NCI-H146 (cell line): ENCODE measurements at regions not wholly inside any gene's neighbourhood (a gene's known extent, or its start where the extent isn't known, plus 50 kb on each side); places are given as distances from the start of the nearest gene placed in this dataset.
"Not testable (repeated sequence)": the region's sequence is repeated elsewhere in the genome, so short reads cannot be mapped to it uniquely, and the experiment has no call there.

Experiments used
- DNase-seq: peaks from one replicate; lab custom pipeline; 2025; lab: John Stamatoyannopoulos, UW

GRCh38 chr22:48428631-48429371, 1398.9 kb downstream of the BRD1 start:
- no peak for DNase-seq

GRCh38 chr22:48427731-48428211, 1399.9 kb downstream of the BRD1 start:
- no peak for DNase-seq

- DNase-seq, result no peak
These were observed 1401.0 kb downstream of the BRD1 start for GRCh38 chr22:48426466-48427380.

- DNase-seq, result no peak
These were observed 1402.0 kb downstream of the BRD1 start for GRCh38 chr22:48425641-48426040.

GRCh38 chr22:48425091-48425506, 1402.6 kb downstream of the BRD1 start:
- DNase-seq, result no peak

- no peak for DNase-seq
These were observed 1403.0 kb downstream of the BRD1 start for GRCh38 chr22:48424661-48425060.

DNA sequence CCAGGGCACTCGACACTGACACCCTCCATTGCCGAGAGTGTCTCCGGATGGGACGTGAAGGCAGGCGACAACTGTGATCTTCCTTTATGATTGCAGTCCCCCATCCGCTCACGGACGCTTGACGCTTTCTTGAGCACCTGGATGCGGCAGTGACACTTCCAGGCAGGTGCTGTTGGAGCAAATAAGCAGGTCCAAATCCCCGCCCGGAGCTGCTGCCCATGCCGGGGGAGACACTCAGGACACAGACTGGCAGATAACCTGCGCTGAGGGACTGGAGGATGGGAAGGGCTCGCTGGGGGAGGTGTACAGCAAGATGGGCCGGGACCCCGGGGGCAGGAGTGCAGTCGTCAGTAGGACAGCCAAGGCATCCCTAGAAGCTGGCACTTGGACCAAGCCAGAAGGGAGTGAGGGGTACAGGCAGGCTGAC, 1403.5 kb downstream of the BRD1 start:
- no peak for DNase-seq

GRCh38 chr22:48423481-48423911, 1404.2 kb downstream of the BRD1 start:
- DNase-seq, result no peak

- DNase-seq, result no peak
These were observed 1404.7 kb downstream of the BRD1 start for GRCh38 chr22:48422900-48423480.

GRCh38 chr22:48418831-48419230, 1408.8 kb downstream of the BRD1 start:
- no peak for DNase-seq

- no peak for DNase-seq
These were observed 1410.2 kb downstream of the BRD1 start for GRCh38 chr22:48417225-48418070.

DNA sequence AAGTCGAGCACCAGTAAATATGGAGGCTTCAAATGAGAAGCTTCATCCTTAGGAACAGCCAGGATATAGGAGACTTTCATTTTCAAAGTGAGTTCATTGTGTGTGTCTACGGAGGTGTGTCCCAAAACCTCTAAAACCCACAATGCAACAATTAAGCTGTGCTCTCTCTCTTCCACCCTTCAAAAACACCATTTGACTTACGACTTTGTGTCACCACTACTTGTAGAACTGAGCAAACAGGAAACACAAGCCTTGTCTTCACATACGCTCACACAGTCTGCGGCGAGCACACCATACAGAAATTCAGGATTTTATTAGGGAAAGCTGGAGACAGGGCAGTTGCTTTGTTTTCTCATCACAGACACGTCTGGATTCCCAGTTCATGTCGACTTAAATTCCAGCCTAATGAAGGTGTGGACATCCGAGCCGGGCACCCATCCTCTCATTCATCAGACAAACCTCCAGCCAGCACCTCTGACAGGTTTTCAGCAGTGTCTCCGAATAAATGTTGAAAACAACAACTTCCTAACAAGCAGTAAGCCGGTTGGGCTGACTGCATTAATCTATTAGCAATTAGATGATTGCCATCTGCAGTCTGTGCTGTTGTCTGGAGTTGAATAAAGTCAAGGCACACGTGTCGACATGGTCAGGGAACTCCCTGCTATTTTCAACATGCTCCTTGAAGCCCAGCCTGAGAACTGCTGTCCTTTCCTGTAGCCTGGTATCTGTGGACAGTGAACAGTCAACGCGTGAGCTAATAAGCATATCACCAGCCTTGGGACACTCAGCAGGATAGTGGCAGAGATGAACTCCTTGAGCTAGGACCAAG, 1411.1 kb downstream of the BRD1 start:
- no peak for DNase-seq

DNA sequence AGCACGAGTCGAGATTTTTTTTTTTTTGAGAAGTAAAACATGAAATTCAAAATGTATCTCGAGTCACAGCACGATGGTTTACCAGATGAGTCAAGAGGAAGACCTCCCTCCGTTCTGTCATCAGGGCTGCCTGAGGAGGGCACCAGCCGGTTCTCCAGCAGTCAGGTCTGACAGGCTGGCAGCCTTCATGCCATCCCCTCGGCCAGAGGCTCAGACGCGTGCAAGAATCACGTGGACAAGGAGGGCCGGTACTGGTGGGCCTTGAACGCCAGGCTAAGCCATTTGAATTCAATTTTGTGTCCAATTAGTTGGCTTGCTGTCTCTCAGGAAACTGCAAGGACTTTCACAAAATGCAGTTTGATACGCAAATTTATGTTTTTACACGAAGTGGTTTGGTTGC, 1412.2 kb downstream of the BRD1 start:
- no peak for DNase-seq

GRCh38 chr22:48414651-48415050, 1413.0 kb downstream of the BRD1 start:
- DNase-seq, result no peak

- not testable (repeated sequence) for DNase-seq
These were observed 1414.7 kb downstream of the BRD1 start for GRCh38 chr22:48412931-48413330.

GRCh38 chr22:48410536-48410935, 1417.1 kb downstream of the BRD1 start:
- DNase-seq, result no peak

DNA sequence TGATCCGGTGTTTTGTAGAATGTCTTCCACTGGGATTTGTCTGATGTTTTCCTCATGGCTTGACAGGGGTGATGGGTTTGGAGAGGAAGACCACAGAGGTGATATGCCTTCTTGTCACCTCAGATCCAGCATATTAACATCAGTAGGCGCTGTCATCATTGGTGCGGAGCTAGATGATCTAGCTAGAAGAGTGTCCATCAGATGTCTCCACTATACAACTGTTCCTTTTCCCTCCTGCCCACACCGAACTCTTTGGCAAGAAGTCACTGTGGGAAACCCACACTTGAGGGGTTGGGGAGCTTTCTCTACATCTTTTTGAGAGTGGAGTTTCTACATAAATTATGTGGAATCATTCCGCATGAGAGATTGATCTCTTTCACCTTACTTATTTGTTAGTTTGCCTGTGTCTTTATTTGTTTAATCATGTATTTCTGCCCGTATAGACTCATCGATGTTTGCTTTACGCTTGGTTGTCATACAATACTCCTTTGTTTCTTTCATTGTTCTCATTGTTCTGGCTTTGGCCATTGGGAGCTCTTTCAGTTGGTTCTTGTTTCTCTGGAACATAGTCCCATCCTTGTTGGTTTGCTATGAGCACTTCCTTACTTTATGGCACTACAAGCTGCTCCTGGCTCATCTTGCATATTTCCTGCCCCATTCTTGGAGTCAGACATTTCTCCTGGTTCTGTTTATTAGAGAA, 1420.3 kb downstream of the BRD1 start:
- no peak for DNase-seq

DNA sequence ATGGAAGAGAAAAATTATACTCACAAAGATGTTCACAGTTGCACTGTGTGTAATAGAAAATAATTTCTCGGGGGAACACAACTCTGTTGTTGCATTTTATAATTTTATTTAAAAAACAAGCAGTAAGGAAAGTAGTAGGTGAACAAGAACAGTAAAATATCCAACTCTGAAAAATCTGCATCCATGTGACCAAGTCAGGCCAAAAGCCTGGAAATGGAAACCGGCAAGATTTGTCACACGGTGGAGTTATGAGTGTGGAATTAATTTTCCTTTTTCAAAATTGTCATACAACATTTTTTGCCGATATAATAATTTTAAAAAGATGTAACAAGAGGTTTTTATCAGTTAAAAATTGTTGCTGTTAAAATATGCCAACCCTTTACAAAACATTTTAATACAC, 1421.5 kb downstream of the BRD1 start:
- no peak for DNase-seq

DNA sequence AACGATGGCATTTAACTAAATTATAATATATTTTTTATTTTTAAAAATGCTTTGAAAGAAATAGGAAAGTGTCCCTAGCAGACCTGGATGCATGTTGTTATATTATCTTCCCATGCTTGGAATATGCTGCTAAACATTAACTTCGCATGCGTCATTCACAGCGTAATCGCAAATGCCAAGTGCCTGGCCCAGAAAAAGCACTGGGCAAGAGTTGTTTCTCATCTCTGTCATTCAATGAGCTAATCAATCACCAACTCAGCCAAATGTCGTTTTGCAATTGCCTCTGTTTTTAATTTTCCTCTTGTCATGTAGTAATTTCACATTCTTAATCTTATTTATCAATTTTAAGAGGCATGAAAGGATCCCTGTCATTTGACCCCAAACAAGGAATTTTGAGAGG, 1421.9 kb downstream of the BRD1 start:
- DNase-seq, result no peak

DNA sequence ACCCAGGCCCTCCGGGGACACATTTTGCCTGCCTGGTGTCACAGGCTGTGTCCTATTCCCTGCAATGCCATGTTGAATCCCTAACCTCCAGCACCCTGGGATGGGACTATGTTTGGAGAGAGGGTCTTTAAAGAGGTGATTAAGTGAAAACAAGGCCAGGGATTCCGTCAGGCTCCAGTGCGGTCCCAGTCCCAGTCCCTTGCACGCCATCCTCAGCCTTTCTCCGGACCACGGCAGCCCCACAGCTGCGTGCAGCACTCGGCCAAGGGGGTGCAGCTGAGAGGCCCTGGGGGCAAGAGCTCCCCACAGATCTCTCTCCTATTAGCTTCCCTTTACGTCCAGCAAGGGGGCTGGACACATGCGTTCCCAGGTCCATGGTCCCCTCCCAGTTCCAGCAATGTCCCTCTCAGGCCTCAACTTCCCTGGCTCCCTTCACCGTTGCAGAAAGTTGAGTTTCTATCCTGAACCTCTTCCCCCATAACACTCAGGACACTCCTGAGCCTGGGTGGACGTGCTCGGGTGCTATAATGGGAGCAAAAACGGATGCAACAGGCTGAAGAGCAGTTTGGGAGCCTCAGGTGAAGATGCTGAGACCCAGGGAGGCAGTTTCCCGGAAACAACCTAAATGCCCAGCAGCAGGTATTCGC, 1422.7 kb downstream of the BRD1 start:
- DNase-seq, result no peak
